GM12864 (cell line): ENCODE measurements at regions not wholly inside any gene's neighbourhood (a gene's known extent, or its start where the extent isn't known, plus 50 kb on each side); places are given as distances from the start of the nearest gene placed in this dataset.

Experiments
- DNase-seq: peaks from one replicate; pipeline ENCODE4 v3.0.0-alpha.2; 2011; ENCODE audit warnings: low read depth
- H3K4me3 ChIP-seq: 2 replicates; pipeline ENCODE4 v1.5.1; 2011; ENCODE audit warnings: mild to moderate bottlenecking, low read depth, low read length, control low read depth
- TF ChIP-seq, protein P1 (sequence below): IDR thresholded peaks from 2 replicates; pipeline ENCODE4 v1.5.1; 2011; ENCODE audit warnings: low read depth, mild to moderate bottlenecking, moderate library complexity, low read length, control low read depth, inconsistent platforms; ENCODE audit errors: missing control alignments

DNA sequence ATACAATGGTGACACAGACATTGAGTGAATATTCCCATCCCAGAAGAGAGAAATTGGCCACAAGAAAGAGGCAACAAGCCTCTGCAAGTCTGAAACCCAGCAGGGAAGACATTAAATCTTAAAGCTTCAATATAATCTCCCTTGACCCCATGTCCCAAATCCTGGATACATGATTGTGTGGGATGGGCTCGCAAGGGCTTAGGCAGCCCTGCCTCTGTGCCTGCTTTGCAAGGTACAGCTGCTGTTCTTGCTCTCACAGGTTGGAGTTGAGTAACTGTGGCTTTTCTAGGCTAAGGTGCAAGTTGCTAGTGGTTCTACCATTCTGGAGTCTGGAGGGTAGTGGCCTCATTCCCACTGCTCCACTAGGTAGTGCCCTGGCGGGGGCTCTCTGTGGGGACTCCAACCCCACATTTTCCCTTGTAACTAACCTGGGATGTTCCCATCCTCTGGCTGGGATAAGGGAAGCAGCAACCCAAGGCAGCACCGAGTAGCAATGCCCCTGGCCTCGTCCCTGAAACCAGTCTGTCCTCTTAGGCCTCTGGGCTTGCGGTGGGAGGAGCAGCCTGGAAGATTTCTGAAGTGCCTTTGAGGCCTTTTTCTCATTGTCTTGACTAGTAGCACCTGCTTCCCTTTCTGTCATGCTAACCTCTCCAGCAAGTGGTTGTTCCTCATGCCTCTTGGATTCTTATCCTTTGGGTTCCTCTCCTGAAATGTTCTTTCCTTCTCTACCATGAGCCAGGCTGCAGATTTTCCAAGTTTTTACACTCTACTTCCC, 90.0 kb downstream of the FAM174B start:
- no peak overlapping the region for H3K4me3 ChIP-seq
- no peak for DNase-seq
- TF ChIP-seq, protein P1, sequence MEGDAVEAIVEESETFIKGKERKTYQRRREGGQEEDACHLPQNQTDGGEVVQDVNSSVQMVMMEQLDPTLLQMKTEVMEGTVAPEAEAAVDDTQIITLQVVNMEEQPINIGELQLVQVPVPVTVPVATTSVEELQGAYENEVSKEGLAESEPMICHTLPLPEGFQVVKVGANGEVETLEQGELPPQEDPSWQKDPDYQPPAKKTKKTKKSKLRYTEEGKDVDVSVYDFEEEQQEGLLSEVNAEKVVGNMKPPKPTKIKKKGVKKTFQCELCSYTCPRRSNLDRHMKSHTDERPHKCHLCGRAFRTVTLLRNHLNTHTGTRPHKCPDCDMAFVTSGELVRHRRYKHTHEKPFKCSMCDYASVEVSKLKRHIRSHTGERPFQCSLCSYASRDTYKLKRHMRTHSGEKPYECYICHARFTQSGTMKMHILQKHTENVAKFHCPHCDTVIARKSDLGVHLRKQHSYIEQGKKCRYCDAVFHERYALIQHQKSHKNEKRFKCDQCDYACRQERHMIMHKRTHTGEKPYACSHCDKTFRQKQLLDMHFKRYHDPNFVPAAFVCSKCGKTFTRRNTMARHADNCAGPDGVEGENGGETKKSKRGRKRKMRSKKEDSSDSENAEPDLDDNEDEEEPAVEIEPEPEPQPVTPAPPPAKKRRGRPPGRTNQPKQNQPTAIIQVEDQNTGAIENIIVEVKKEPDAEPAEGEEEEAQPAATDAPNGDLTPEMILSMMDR = no peak

DNA sequence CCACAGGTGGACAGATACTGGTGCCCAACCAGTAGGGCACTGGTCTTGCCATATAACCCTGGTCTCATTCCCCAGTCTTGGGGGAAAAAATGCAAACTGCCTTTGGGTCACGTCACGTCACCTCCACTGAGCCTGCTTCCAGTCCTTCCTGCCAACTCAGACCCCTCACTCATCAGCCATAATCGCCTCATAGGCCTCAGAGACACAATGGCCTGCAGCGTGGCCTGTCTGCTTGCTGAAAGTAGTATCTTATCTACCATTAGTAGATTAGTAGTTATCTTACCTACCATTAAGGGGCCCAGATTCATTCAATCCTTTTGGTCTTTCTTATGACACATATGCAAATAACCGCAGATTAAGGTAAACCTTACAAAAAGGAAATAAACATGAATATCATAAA, 93.8 kb downstream of the FAM174B start:
- H3K4me3 ChIP-seq = no peak overlapping the region
- no peak for DNase-seq
- TF ChIP-seq, protein P1 = no peak

DNA sequence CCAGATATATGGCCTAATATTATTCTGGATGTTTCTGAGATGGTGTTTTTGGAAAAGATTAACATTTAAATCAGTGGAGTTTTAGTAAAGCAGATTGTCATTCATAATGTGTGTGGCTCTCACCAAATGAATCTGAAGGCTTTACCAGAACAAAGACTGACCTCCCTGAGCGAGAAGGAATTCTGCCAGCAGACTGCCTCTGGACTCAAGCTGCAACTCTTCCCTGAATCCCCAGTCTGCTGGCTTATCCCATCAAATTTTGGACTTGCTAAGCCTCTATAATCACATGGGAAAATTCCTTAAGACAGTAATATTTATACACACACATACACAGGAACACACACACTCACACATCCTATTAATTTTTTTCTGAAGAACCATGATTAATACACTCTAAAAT, 102.3 kb downstream of the FAM174B start:
- TF ChIP-seq, protein P1 = no peak
- H3K4me3 ChIP-seq = no peak overlapping the region
- no peak for DNase-seq

DNA sequence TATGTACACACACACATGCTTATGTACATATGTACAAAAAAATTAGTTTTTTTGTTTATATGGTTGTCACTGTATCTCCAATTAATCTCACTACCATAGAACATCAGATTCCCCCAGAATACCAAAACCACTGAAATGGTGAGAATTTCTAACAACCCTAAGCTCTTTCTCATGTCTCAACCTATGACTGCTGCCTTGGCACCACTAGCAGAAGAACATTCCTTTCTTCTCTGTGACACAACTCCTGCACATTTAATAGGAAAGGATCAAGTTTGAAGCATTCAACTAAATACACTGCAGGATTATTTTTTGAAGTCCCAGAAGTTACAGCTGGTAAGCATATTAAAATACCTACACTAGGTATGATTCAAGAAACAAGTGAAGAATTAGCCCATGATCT, 109.6 kb downstream of the FAM174B start:
- H3K4me3 ChIP-seq = no peak overlapping the region
- TF ChIP-seq, protein P1 = no peak
- no peak for DNase-seq

DNA sequence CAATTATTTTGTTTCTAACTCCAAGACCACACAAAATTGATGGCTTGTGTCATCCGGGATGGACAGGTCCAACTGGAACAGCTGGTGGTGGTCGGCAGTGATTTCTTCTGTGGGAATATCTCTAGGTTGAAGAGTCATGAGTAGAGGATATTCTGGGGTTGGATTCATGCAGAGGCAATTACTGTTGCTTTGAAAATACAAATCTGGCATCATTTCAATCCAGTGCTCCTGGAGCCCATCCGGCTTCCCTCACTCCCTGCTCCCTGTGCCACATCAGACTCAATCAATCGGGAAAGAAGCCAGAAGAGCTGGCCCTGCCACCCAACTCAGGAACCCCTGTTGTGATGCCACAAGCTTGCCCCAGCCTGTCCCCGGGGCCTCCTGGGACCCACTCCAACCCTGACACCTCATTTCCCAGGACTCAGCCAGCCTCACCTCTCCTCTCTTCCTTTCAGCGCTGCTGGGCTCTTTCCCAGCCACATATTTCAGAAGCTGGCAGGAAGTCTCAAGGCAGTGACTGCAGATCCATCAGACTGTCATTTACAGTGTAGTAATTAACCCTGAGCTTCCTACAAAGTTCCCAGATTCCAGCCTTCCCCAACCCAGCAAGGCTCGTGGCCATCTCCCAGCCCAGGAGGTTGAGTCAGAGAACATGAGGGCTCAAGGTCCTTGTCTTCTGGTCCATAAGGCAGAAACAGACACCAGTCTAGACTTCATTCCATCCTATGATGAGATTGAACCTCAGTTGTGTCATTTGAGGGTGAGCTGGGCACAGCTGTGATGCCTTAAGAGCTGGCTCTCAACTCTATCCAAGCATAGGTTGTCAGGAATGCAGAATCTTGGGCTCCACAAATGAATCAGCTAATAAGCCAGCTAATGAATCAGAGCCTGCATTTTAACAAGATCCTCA, 114.0 kb downstream of the FAM174B start:
- no peak overlapping the region for H3K4me3 ChIP-seq
- DNase-seq = no peak
- TF ChIP-seq, protein P1 = no peak

DNA sequence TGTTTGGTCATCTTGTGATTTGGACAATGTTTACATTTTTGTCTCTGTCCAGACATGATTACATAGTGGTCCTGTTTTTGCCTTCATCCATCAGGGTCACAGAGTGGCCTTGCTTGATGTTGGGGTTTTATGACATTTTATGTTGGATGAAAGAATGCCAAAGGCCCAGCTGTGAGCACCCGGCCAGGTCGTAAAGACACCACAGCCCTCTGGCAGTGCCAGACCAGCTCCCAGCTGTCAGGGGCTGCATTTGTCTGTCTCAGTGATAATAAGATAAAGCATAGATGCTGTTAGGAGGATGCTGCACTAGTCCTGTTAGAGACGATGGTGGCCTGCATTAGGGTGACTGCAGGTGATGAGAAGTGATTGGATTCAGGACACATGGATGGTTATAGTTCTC, 117.5 kb downstream of the FAM174B start:
- TF ChIP-seq, protein P1 = no peak
- DNase-seq = no peak
- H3K4me3 ChIP-seq = no peak overlapping the region
